ENCODE measurements at regions not wholly inside any gene's neighbourhood (a gene's known extent, or its start where the extent isn't known, plus 50 kb on each side); places are given as distances from the start of the nearest gene placed in this dataset.

- H3K36me3 ChIP-seq (ENCODE audit: control insufficient read depth in 2 of 2, insufficient read depth in 2 of 2, low read length in 1 of 2), result no peaks in the 10 kb centered on the region
- no peak for DNase-seq (ENCODE audit: low read depth, low spot score)
- peak overlapping the region; percentile 70 for H3K9ac ChIP-seq (ENCODE audit: control insufficient read depth, insufficient read depth, low read length)
- CTCF ChIA-PET, result interaction anchor here (0.6 to 6.8 kb wide), 32 partner anchors 9 to 769 kb away, joined by 3 to 595 read pairs (median 7); no protein-coding TSS in a partner anchor
- peak overlapping the region; percentile 98 for H3K27ac ChIP-seq (ENCODE audit: control insufficient read depth, insufficient read depth)
- H4K20me1 ChIP-seq (ENCODE audit: control insufficient read depth, insufficient read depth), result no peaks in the 10 kb centered on the region
- TF ChIP-seq ETV6 (conservative IDR thresholded peaks at IDR 0.05 in 1 of 2, IDR thresholded peaks at IDR 0.05 in 1 of 2; ENCODE audit: borderline replicate concordance in 1 of 2, low read depth in 1 of 2), result peak in 1 of 2 experiments; percentile 37; a peak in 1 of 4 replicates
- no peak for TF ChIP-seq E4F1 (IDR thresholded peaks at IDR 0.05; ENCODE audit: borderline replicate concordance, partially characterized antibody)
- SMC1A ChIA-PET (ENCODE audit: uncharacterized antibody, unreplicated experiment), result interaction anchor here (0.7 to 12.8 kb wide), 39 partner anchors 8 to 489 kb away, joined by 3 to 663 read pairs (median 13); no protein-coding TSS in a partner anchor
- H3K4me3 ChIP-seq, result no peak overlapping the region; the same call in 1 of the 2 replicates
- BruUV-seq (replicated peaks), result TSS peak; percentile 91
- RAD21 ChIA-PET (ENCODE audit: unreplicated experiment), result interaction anchor here (0.7 to 14.3 kb wide), 28 partner anchors 9 to 1571 kb away, joined by 3 to 519 read pairs (median 18); no protein-coding TSS in a partner anchor
- no peak overlapping the region for H2AFZ ChIP-seq (ENCODE audit: control insufficient read depth, low read depth, low read length)
- H3K4me2 ChIP-seq (ENCODE audit: control insufficient read depth, insufficient read depth), result peak overlapping the region; percentile 100
- ATAC-seq, result no peak
- intact Hi-C loops (cut with micrococcal nuclease; ENCODE audit: unreplicated experiment), result loop anchor here (1.0 to 10.0 kb wide), 3 partner anchors 42 to 630 kb away; no protein-coding TSS in a partner anchor
- in situ Hi-C loops (cut with MboI), result loop anchor here (5.0 kb wide), 1 partner anchor 192 kb away; no protein-coding TSS in a partner anchor
- WGBS (ENCODE audit: insufficient coverage, insufficient replicate concordance, low lambda C conversion rate, missing lambda C conversion rate), result 34% methylated on average over 3 of the region's 3 CpGs
- no peaks in the 10 kb centered on the region for H3K27me3 ChIP-seq (replicated peaks in 1 of 2; ENCODE audit: control insufficient read depth in 2 of 2, insufficient read depth in 2 of 2, low read length in 1 of 2)
- POLR2A ChIA-PET, result interaction anchor here (1.0 to 1.8 kb wide), 7 partner anchors 43 to 191 kb away, joined by 3 to 7 read pairs (median 5); no protein-coding TSS in a partner anchor
- no peaks in the 10 kb centered on the region for H3K79me2 ChIP-seq (ENCODE audit: control insufficient read depth, insufficient read depth, low read length)
- H3K9me3 ChIP-seq (replicated peaks; ENCODE audit: control insufficient read depth, insufficient read depth, low read length), result no peaks in the 10 kb centered on the region
- no peak for FAIRE-seq
- H3K4me1 ChIP-seq (ENCODE audit: control insufficient read depth, insufficient read depth, low read length), result peaks cover 15% of the 10 kb centered on the region
Measured at GRCh38 chr1:66444438-66445265, 89.3 kb upstream of the SGIP1 start.

All from GM12878 (cell line).